ENCODE measurements at regions not wholly inside any gene's neighbourhood (a gene's known extent, or its start where the extent isn't known, plus 50 kb on each side); places are given as distances from the start of the nearest gene placed in this dataset.
"Not testable (repeated sequence)": the region's sequence is repeated elsewhere in the genome, so short reads cannot be mapped to it uniquely, and the experiment has no call there.

GRCh38 chr10:25107756-25108155 is 67.0 kb upstream of the GPR158 start:
- no peak for DNase-seq (ENCODE audit: insufficient read length, low spot score, missing footprints)
- TF ChIP-seq CTCF (IDR thresholded peaks at IDR 0.05; ENCODE audit: extremely low read depth, low read depth, low read length) = no peak
- H3K4me1 ChIP-seq (ENCODE audit: insufficient read depth, low read length) = no peaks in the 10 kb centered on the region
- H3K79me2 ChIP-seq (ENCODE audit: insufficient read depth, low read length) = no peaks in the 10 kb centered on the region
- H3K27me3 ChIP-seq (ENCODE audit: insufficient read depth, low read length) = peaks cover 4% of the 10 kb centered on the region
- no peaks in the 10 kb centered on the region for H4K20me1 ChIP-seq (ENCODE audit: insufficient read depth, low read length)
- no peak overlapping the region for H2AFZ ChIP-seq (ENCODE audit: low read length)
- H3K4me2 ChIP-seq (ENCODE audit: insufficient read depth, low read length) = no peak overlapping the region
- no peaks in the 10 kb centered on the region for H3K9me3 ChIP-seq (ENCODE audit: low read depth, low read length)
- no peak overlapping the region for H3K4me3 ChIP-seq (ENCODE audit: insufficient read depth, low read length)
- no peak overlapping the region for H3K27ac ChIP-seq (ENCODE audit: low read depth, low read length)
- no peaks in the 10 kb centered on the region for H3K36me3 ChIP-seq (ENCODE audit: insufficient read depth, low read length)

- H3K27me3 ChIP-seq (ENCODE audit: insufficient read depth, low read length); H3K4me2 ChIP-seq (ENCODE audit: insufficient read depth, low read length); H2AFZ ChIP-seq (ENCODE audit: low read length); H3K4me3 ChIP-seq (ENCODE audit: insufficient read depth, low read length); H3K79me2 ChIP-seq (ENCODE audit: insufficient read depth, low read length); H3K27ac ChIP-seq (ENCODE audit: low read depth, low read length); H3K4me1 ChIP-seq (ENCODE audit: insufficient read depth, low read length); H4K20me1 ChIP-seq (ENCODE audit: insufficient read depth, low read length); DNase-seq (ENCODE audit: insufficient read length, low spot score, missing footprints); H3K36me3 ChIP-seq (ENCODE audit: insufficient read depth, low read length); H3K9me3 ChIP-seq (ENCODE audit: low read depth, low read length): not testable (repeated sequence)
These were observed 64.9 kb upstream of the GPR158 start for GRCh38 chr10:25109896-25110295.

GRCh38 chr10:25112016-25112415 is 62.8 kb upstream of the GPR158 start:
- Histone ChIP-seq H3K36me3 (ENCODE audit: insufficient read depth, low read length) (no peaks in the 10 kb centered on the region), H3K4me2 (ENCODE audit: insufficient read depth, low read length) (no peak overlapping the region), H2AFZ (ENCODE audit: low read length) (no peak overlapping the region), H3K4me1 (ENCODE audit: insufficient read depth, low read length) (peaks cover 3% of the 10 kb centered on the region), H3K9me3 (ENCODE audit: low read depth, low read length) (no peaks in the 10 kb centered on the region), H3K27me3 (ENCODE audit: insufficient read depth, low read length) (no peaks in the 10 kb centered on the region), H3K4me3 (ENCODE audit: insufficient read depth, low read length) (no peak overlapping the region), H3K27ac (ENCODE audit: low read depth, low read length) (no peak overlapping the region), H3K79me2 (ENCODE audit: insufficient read depth, low read length) (no peaks in the 10 kb centered on the region), H4K20me1 (ENCODE audit: insufficient read depth, low read length) (no peaks in the 10 kb centered on the region)
- no peak for DNase-seq (ENCODE audit: insufficient read length, low spot score, missing footprints)
- no peak for TF ChIP-seq CTCF (IDR thresholded peaks at IDR 0.05; ENCODE audit: extremely low read depth, low read depth, low read length)

GRCh38 chr10:25113191-25114035 is 61.4 kb upstream of the GPR158 start:
- H4K20me1 ChIP-seq (ENCODE audit: insufficient read depth, low read length) = no peaks in the 10 kb centered on the region
- H3K4me3 ChIP-seq (ENCODE audit: insufficient read depth, low read length) = no peak overlapping the region
- peak overlapping the region; percentile 66 for H2AFZ ChIP-seq (ENCODE audit: low read length)
- peak overlapping the region; percentile 55 for H3K4me2 ChIP-seq (ENCODE audit: insufficient read depth, low read length)
- H3K9me3 ChIP-seq (ENCODE audit: low read depth, low read length) = no peaks in the 10 kb centered on the region
- TF ChIP-seq CTCF (IDR thresholded peaks at IDR 0.05; ENCODE audit: extremely low read depth, low read depth, low read length) = peak; percentile 86
- no peaks in the 10 kb centered on the region for H3K27me3 ChIP-seq (ENCODE audit: insufficient read depth, low read length)
- no peaks in the 10 kb centered on the region for H3K36me3 ChIP-seq (ENCODE audit: insufficient read depth, low read length)
- no peaks in the 10 kb centered on the region for H3K79me2 ChIP-seq (ENCODE audit: insufficient read depth, low read length)
- peaks cover 3% of the 10 kb centered on the region for H3K4me1 ChIP-seq (ENCODE audit: insufficient read depth, low read length)
- no peak overlapping the region for H3K27ac ChIP-seq (ENCODE audit: low read depth, low read length)
- DNase-seq (ENCODE audit: insufficient read length, low spot score, missing footprints) = peak; percentile 80
